ENCODE measurements at regions not wholly inside any gene's neighbourhood (a gene's known extent, or its start where the extent isn't known, plus 50 kb on each side); places are given as distances from the start of the nearest gene placed in this dataset.

GRCh38 chr11:115784796-115785521 lies 280.7 kb upstream of the CADM1 start:
- no peak for TF ChIP-seq ATF3 (CRISPR knock-in tag; IDR thresholded peaks at IDR 0.05)
- no peak for TF ChIP-seq ZNF263 (CRISPR knock-in tag; IDR thresholded peaks at IDR 0.05)
- no peak for TF ChIP-seq ZFP1 (CRISPR knock-in tag; IDR thresholded peaks at IDR 0.05)
- TF ChIP-seq HNF1B (CRISPR knock-in tag; IDR thresholded peaks at IDR 0.05) = no peak
- no peak for TF ChIP-seq CTCF (CRISPR knock-in tag; IDR thresholded peaks at IDR 0.05)
- no peak for TF ChIP-seq ZBTB8A (CRISPR knock-in tag; IDR thresholded peaks at IDR 0.05; ENCODE audit: borderline replicate concordance, low read depth)

All from HepG2 (cell line).